ENCODE measurements at regions not wholly inside any gene's neighbourhood (a gene's known extent, or its start where the extent isn't known, plus 50 kb on each side); places are given as distances from the start of the nearest gene placed in this dataset.

GRCh38 chr1:182203191-182203875, 141.8 kb upstream of the ZNF648 start:
- no peak for TF ChIP-seq CTCF (IDR thresholded peaks at IDR 0.05; ENCODE audit: low read length)
- TF ChIP-seq EZH2 (IDR thresholded peaks at IDR 0.05; ENCODE audit: borderline replicate concordance, low read length), result no peak

Measured in OCI-LY1 (cell line).